ENCODE measurements at regions not wholly inside any gene's neighbourhood (a gene's known extent, or its start where the extent isn't known, plus 50 kb on each side); places are given as distances from the start of the nearest gene placed in this dataset.
"Not testable (repeated sequence)": the region's sequence is repeated elsewhere in the genome, so short reads cannot be mapped to it uniquely, and the experiment has no call there.

DNA sequence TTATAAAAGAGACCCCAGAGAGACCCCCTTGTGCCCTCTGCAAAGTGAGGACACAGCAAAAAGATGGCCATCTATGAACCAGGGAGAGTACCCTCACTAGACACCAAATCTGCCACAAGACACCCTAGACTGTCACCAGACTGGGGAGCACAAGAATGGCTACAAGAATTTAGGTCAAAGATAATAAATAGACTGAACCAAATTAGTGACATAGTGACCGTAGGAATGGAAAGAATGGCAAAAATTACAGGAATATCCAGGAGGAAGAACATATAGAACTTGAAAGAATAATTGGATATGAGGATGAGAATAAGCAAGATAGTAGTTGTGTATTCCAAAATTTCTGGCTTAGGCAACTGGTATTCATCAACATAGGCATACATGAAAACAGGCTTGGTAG lies 235.0 kb downstream of the NNT start:
- Histone ChIP-seq H3K4me3 (ENCODE audit: low read depth, low read length) (no peak overlapping the region), H3K36me3 (no peaks in the 10 kb centered on the region), H3K27ac (no peak overlapping the region), H3K9me3 (ENCODE audit: severe bottlenecking) (no peaks in the 10 kb centered on the region), H3K27me3 (ENCODE audit: insufficient read depth, low read depth, severe bottlenecking) (peaks cover 24% of the 10 kb centered on the region)
- TF ChIP-seq, protein P1, sequence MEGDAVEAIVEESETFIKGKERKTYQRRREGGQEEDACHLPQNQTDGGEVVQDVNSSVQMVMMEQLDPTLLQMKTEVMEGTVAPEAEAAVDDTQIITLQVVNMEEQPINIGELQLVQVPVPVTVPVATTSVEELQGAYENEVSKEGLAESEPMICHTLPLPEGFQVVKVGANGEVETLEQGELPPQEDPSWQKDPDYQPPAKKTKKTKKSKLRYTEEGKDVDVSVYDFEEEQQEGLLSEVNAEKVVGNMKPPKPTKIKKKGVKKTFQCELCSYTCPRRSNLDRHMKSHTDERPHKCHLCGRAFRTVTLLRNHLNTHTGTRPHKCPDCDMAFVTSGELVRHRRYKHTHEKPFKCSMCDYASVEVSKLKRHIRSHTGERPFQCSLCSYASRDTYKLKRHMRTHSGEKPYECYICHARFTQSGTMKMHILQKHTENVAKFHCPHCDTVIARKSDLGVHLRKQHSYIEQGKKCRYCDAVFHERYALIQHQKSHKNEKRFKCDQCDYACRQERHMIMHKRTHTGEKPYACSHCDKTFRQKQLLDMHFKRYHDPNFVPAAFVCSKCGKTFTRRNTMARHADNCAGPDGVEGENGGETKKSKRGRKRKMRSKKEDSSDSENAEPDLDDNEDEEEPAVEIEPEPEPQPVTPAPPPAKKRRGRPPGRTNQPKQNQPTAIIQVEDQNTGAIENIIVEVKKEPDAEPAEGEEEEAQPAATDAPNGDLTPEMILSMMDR (IDR thresholded peaks at IDR 0.05; ENCODE audit: low read depth, low read length) = no peak
- DNase-seq = no peak

DNA sequence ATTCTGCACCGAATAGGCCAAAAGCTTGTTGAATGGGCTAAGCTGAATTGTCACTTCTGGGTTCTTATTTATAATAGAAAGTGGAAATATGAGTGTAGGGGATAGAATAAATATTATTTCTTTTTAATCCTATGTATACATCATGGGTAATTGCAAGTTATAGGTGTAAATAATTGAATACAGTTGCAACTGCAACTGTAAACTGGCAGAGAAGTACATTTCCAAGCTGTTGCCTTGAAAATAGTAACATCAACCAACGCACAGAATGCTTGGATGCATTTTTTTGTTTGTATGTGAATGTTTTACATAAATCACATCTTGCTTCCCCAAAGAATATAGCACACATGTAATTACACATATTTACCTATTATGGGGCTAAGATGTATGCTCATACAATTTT lies 234.1 kb downstream of the NNT start:
- Histone ChIP-seq H3K9me3 (ENCODE audit: severe bottlenecking) (no peaks in the 10 kb centered on the region), H3K27ac (no peak overlapping the region), H3K36me3 (no peaks in the 10 kb centered on the region), H3K27me3 (ENCODE audit: insufficient read depth, low read depth, severe bottlenecking) (peaks cover 30% of the 10 kb centered on the region), H3K4me3 (ENCODE audit: low read depth, low read length) (no peak overlapping the region)
- TF ChIP-seq, protein P1 (IDR thresholded peaks at IDR 0.05; ENCODE audit: low read depth, low read length) = no peak
- DNase-seq = no peak

DNA sequence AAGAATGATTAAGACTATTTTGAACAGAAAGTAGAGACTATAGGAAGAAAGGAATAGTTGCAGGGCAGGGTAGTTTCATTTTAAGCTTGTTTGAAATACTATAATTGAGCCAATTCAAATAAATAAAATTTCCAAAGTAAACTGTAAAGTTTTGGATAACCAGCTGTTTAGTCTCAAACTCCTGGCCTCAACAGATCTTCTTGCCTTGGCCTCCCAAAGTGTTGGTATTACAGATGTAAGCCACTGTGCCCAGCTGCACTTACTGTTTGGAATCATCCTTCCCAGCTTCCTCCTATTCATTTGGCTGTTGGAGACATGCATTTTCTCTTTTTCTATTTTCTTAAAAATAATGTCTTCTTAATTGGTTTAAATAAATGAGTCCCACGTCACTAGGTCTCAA lies 231.0 kb downstream of the NNT start:
- H3K36me3 ChIP-seq = no peaks in the 10 kb centered on the region
- H3K27me3 ChIP-seq (ENCODE audit: insufficient read depth, low read depth, severe bottlenecking) = peaks cover 38% of the 10 kb centered on the region
- no peak overlapping the region for H3K27ac ChIP-seq
- no peaks in the 10 kb centered on the region for H3K9me3 ChIP-seq (ENCODE audit: severe bottlenecking)
- DNase-seq = no peak
- H3K4me3 ChIP-seq (ENCODE audit: low read depth, low read length) = no peak overlapping the region
- TF ChIP-seq, protein P1 (IDR thresholded peaks at IDR 0.05; ENCODE audit: low read depth, low read length) = no peak

DNA sequence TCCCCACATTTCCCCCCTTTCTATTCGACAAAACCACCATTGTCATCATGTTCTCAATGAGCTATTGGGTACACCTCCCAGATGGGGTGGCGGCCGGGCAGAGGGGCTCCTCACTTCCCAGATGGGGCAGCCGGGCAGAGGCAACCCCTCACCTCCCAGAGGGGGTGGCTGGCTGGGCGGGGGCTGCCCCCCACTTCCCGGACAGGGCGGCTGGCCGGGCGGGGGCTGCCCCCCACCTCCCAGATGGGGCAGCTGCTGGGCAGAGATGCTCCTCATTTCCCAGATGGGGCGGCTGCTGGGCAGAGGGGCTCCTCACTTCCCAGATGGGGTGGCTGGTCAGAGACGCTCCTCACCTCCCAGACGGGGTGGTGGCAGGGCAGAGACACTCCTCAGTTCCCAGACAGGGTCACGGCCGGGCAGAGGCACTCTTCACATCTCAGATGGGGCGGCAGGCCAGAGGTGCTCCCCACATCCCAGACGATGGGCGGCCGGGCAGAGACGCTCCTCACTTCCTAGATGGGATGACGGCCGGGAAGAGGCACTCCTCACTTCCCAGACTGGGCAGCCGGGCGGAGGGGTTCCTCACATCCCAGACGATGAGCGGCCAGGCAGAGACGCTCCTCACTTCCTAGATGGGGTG lies 221.5 kb downstream of the NNT start:
- not testable (repeated sequence) for H3K9me3 ChIP-seq (ENCODE audit: severe bottlenecking); H3K36me3 ChIP-seq; H3K27ac ChIP-seq; H3K4me3 ChIP-seq (ENCODE audit: low read depth, low read length); DNase-seq
- H3K27me3 ChIP-seq (ENCODE audit: insufficient read depth, low read depth, severe bottlenecking) = peaks cover 26% of the 10 kb centered on the region

DNA sequence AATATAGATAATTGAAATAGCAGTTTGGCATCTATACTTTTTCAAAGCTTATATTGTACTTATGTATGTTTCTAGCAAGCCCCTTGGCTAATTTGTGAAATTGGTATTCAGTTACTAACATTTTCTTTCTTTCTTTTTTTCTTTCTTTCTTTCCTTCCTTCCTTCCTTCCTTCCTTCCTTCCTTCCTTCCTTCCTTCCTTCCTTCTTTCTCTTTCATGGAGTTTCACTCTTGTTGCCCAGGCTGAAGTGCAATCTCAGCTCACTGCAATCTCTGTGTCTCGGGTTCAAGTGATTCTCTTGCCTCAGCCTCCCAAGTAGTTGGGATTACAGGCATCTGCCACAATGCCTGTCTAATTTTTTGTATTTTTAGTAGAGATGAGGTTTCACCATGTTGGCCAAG lies 215.4 kb downstream of the NNT start:
- H3K27ac ChIP-seq; H3K36me3 ChIP-seq; H3K9me3 ChIP-seq (ENCODE audit: severe bottlenecking); DNase-seq; H3K4me3 ChIP-seq (ENCODE audit: low read depth, low read length): not testable (repeated sequence)
- peaks cover 19% of the 10 kb centered on the region for H3K27me3 ChIP-seq (ENCODE audit: insufficient read depth, low read depth, severe bottlenecking)

DNA sequence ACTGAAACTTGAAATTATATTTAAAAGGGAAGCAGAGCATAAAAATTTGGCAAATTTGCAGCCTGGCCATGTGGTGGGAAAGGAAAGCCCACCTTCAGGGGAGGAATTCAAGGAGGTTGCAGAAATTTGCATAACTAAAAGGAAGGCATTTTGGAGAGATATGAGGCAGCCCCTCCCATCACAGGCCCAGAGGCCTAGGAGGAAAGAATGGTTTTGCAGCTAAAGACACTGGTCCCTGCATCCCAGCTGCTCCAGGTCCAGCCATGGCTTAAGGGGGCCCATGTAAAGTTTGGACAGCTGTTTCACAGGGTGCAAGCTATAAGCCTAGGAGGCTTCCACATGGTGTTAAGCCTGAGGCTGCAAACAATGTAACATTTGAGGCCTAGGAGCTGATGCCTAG lies 212.5 kb downstream of the NNT start:
- peaks cover 5% of the 10 kb centered on the region for H3K9me3 ChIP-seq (ENCODE audit: severe bottlenecking)
- H3K4me3 ChIP-seq (ENCODE audit: low read depth, low read length) = no peak overlapping the region
- H3K36me3 ChIP-seq = no peaks in the 10 kb centered on the region
- no peak for DNase-seq
- no peak overlapping the region for H3K27ac ChIP-seq
- peaks cover 3% of the 10 kb centered on the region for H3K27me3 ChIP-seq (ENCODE audit: insufficient read depth, low read depth, severe bottlenecking)
- TF ChIP-seq, protein P1 (IDR thresholded peaks at IDR 0.05; ENCODE audit: low read depth, low read length) = no peak

DNA sequence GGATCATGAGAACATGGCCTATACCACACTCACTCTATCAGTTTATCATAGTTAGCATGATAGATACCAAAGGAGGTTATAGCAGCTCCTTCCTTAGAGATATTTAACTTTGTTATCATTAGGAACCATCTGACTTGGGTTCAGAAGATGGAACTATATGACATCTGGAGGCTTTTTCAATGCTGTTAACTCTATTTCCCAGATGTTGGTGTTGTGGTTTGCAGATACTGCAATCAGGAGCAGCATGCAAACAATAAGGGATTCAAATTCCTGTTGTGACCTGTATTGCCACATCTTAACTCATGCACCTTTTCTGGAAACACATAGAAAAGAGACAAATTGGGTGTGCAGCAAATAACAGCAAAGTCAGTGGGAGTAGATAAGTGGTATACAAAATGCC lies 201.7 kb downstream of the NNT start:
- Histone ChIP-seq H3K27ac (no peak overlapping the region), H3K27me3 (ENCODE audit: insufficient read depth, low read depth, severe bottlenecking) (peaks cover 38% of the 10 kb centered on the region), H3K36me3 (no peaks in the 10 kb centered on the region), H3K9me3 (ENCODE audit: severe bottlenecking) (no peaks in the 10 kb centered on the region), H3K4me3 (ENCODE audit: low read depth, low read length) (no peak overlapping the region)
- no peak for DNase-seq
- TF ChIP-seq, protein P1 (IDR thresholded peaks at IDR 0.05; ENCODE audit: low read depth, low read length) = no peak
